ENCODE measurements at regions not wholly inside any gene's neighbourhood (a gene's known extent, or its start where the extent isn't known, plus 50 kb on each side); places are given as distances from the start of the nearest gene placed in this dataset.

DNA sequence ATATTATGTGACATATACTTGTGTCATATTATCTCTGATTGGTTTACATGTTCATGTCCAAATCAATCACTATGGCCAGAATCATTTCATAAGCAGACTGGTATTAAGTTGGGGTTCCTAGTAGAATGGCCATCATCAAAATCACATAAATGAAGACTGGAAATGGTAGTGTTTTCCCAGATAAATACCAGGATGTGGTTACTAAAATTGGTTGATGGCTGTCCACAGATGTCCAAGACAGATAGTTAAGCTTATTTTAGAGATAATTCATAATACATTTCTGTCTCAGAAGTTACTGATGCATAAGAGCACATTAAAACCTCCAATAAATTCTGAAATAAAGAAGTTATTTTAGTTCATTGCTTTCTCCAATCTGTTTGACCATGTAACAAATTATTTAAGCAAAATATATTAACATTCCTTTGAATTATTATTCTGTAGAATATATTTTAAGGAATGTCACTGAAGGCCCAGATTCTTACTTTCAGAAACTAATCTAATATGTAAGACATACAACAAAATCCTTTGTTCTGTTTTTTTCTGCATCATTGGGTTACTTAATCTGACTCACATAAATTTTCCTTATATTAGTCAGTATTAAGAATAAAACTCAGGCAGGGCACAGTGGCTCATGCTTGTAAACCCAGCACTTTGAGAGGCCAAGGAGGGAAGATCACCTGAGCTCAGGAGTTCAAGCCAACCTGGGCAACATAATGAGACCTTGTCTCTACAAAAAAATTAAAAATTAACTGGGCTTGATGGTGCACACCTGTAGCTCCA, 483.9 kb downstream of the PTPRC start:
- H3K27ac Mint-ChIP-seq, result no peak overlapping the region
- no peak overlapping the region for H3K4me3 Mint-ChIP-seq
- H3K36me3 Mint-ChIP-seq (ENCODE audit: low read depth), result no peaks in the 10 kb centered on the region
- intact Hi-C loops (cut with micrococcal nuclease), result no loop called here
- no peaks in the 10 kb centered on the region for H3K9me3 Mint-ChIP-seq
- H3K4me1 Mint-ChIP-seq (ENCODE audit: low read depth), result no peaks in the 10 kb centered on the region
- H3K27me3 Mint-ChIP-seq, result no peaks in the 10 kb centered on the region

- intact Hi-C loops (cut with micrococcal nuclease), result no loop called here
- no peaks in the 10 kb centered on the region for H3K4me1 Mint-ChIP-seq (ENCODE audit: low read depth)
- no peak overlapping the region for H3K4me3 Mint-ChIP-seq
- H3K27me3 Mint-ChIP-seq, result peaks cover 1% of the 10 kb centered on the region
- no peaks in the 10 kb centered on the region for H3K9me3 Mint-ChIP-seq
- H3K36me3 Mint-ChIP-seq (ENCODE audit: low read depth), result no peaks in the 10 kb centered on the region
- H3K27ac Mint-ChIP-seq, result no peak overlapping the region
Observed at GRCh38 chr1:199123615-199124014, 484.8 kb downstream of the PTPRC start.

- H3K9me3 Mint-ChIP-seq, result no peaks in the 10 kb centered on the region
- no peak overlapping the region for H3K27ac Mint-ChIP-seq
- H3K27me3 Mint-ChIP-seq, result peaks cover 1% of the 10 kb centered on the region
- no peaks in the 10 kb centered on the region for H3K36me3 Mint-ChIP-seq (ENCODE audit: low read depth)
- no peak overlapping the region for H3K4me3 Mint-ChIP-seq
- no peaks in the 10 kb centered on the region for H3K4me1 Mint-ChIP-seq (ENCODE audit: low read depth)
- intact Hi-C loops (cut with micrococcal nuclease), result no loop called here
Observed at GRCh38 chr1:199124351-199124750, 485.5 kb downstream of the PTPRC start.

- intact Hi-C loops (cut with micrococcal nuclease), result no loop called here
- H3K9me3 Mint-ChIP-seq, result peaks cover 10% of the 10 kb centered on the region
- peaks cover 1% of the 10 kb centered on the region for H3K27me3 Mint-ChIP-seq
- no peaks in the 10 kb centered on the region for H3K36me3 Mint-ChIP-seq (ENCODE audit: low read depth)
- no peak overlapping the region for H3K27ac Mint-ChIP-seq
- H3K4me3 Mint-ChIP-seq, result no peak overlapping the region
- no peaks in the 10 kb centered on the region for H3K4me1 Mint-ChIP-seq (ENCODE audit: low read depth)
Observed at GRCh38 chr1:199129247-199129646, 490.4 kb downstream of the PTPRC start.

DNA sequence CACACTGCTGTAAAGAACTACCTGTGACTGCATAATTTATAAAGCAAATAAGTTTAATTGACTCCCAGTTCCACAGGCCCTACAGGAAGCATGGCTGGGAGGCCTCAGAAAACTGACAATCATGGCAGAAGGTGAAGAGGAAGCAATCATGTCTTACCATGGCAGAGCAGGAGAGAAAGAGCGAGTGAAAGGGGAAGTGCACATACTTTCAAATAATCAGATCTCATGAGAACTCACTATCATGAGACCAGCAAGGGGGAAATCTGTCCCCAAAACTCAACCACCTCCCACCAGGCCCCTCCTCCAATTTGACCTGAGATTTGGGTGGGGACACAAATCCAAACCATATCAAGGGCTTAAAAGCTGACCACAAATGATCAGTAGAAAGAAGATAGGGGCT, 493.2 kb downstream of the PTPRC start:
- intact Hi-C loops (cut with micrococcal nuclease), result no loop called here
- Mint-ChIP-seq H3K36me3 (ENCODE audit: low read depth) (no peaks in the 10 kb centered on the region), H3K9me3 (peaks cover 10% of the 10 kb centered on the region), H3K27ac (no peak overlapping the region), H3K4me1 (ENCODE audit: low read depth) (no peaks in the 10 kb centered on the region), H3K27me3 (peaks cover 1% of the 10 kb centered on the region), H3K4me3 (no peak overlapping the region)

GRCh38 chr1:199135901-199136300, 497.1 kb downstream of the PTPRC start:
- H3K27ac Mint-ChIP-seq, result no peak overlapping the region
- intact Hi-C loops (cut with micrococcal nuclease), result no loop called here
- H3K4me1 Mint-ChIP-seq (ENCODE audit: low read depth), result no peaks in the 10 kb centered on the region
- H3K27me3 Mint-ChIP-seq, result no peaks in the 10 kb centered on the region
- no peak overlapping the region for H3K4me3 Mint-ChIP-seq
- peaks cover 10% of the 10 kb centered on the region for H3K9me3 Mint-ChIP-seq
- no peaks in the 10 kb centered on the region for H3K36me3 Mint-ChIP-seq (ENCODE audit: low read depth)

- H3K9me3 Mint-ChIP-seq, result no peaks in the 10 kb centered on the region
- H3K27me3 Mint-ChIP-seq, result no peaks in the 10 kb centered on the region
- intact Hi-C loops (cut with micrococcal nuclease), result no loop called here
- H3K4me1 Mint-ChIP-seq (ENCODE audit: low read depth), result no peaks in the 10 kb centered on the region
- H3K36me3 Mint-ChIP-seq (ENCODE audit: low read depth), result no peaks in the 10 kb centered on the region
- no peak overlapping the region for H3K27ac Mint-ChIP-seq
- H3K4me3 Mint-ChIP-seq, result no peak overlapping the region
Observed at GRCh38 chr1:199138061-199138460, 499.2 kb downstream of the PTPRC start.

DNA sequence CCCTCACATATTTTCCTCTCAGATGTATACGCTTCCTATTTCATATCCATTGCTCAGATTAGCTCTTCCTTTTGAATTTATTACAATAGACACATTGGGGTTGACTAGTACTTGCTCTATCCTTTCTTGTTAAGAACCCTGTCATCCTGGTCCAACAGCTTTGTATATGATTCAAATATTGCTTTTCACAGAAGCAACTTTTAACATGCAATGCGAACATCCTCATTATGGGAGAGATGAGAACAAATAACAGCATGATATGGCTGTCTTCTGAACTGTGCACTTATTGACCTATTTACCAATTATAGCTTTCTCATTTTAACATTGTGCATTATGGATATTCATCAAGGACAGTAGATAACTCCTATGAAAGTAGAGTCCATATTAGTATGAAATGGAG, 510.8 kb downstream of the PTPRC start:
- H3K36me3 Mint-ChIP-seq (ENCODE audit: low read depth), result no peaks in the 10 kb centered on the region
- H3K27me3 Mint-ChIP-seq, result no peaks in the 10 kb centered on the region
- no peak overlapping the region for H3K4me3 Mint-ChIP-seq
- no peaks in the 10 kb centered on the region for H3K4me1 Mint-ChIP-seq (ENCODE audit: low read depth)
- no peak overlapping the region for H3K27ac Mint-ChIP-seq
- intact Hi-C loops (cut with micrococcal nuclease), result no loop called here
- H3K9me3 Mint-ChIP-seq, result no peaks in the 10 kb centered on the region

DNA sequence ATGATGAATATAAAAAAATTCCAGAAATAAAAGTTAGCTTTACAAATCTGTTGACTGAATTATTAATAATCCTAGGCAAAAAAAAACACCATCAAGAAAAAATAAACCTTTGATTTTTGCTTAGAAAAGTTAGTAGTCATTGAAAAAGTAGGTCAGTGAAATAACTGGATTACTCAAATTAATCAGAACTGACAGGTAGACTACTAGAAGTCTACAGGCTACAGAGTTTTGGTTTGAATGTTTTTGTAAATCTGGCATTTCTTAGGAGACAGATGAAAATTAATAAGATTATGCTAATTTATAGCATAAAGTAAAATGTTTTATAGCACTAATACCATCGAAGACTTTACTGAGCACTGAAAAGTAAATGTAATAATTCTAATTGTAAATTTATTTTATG, 511.9 kb downstream of the PTPRC start:
- Mint-ChIP-seq H3K27ac (no peak overlapping the region), H3K9me3 (no peaks in the 10 kb centered on the region), H3K4me1 (ENCODE audit: low read depth) (no peaks in the 10 kb centered on the region), H3K4me3 (no peak overlapping the region), H3K27me3 (no peaks in the 10 kb centered on the region), H3K36me3 (ENCODE audit: low read depth) (no peaks in the 10 kb centered on the region)
- intact Hi-C loops (cut with micrococcal nuclease), result no loop called here

DNA sequence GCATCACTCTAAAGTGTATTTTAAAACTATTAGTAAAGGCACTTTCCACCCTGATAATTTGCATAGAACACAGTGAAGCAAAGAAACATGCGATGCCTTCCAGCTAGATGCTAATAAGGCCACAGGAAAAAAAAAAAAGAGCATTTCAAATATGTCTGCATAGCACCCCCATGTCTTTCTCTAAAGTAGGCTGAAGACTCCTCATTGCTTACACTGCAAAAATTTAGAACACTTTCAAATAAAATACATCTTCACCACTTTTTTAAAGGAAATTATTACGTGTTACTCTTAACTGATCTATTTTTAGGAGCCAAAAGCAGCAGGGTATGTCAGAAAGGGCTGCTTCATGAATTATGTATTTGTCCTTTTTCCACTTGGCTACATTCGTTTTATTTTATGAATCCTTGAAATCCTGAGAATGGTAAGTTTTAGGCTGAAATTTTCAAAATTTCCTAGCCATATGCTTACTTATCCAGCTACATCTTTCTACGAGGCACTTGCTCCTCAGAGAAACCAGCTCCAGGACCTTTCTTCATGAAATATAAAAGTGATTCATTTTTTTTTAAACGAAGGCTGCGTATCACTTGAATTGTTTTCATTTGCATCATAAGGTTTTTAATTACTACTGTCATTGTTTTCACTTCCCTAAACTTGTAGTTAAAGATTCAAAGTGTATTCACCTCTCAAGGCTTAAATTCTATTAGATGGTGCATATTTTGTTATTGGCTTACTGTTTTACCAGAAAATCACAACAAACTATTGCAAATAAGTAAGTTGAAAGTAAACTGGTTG, 513.0 kb downstream of the PTPRC start:
- intact Hi-C loops (cut with micrococcal nuclease), result no loop called here

DNA sequence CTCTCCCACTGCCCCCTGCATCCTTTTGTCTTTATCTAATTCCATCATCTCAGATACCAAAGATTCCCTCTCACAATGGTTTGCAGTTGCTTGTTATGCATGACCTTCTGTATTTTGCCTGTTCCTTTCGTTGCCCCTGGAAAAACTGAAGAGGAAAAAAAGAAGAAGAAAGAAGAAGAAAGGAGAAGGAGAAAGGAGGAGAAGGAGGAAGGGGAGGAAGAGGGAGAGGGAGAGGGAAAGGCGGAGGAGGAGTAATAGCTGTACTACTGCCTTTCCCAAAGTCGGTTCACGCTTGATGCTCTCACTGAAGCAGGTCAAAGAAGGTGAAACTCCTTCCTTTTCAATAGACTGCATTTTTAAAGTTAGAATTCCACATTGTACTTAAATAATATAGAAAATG, 513.8 kb downstream of the PTPRC start:
- Mint-ChIP-seq H3K4me1 (ENCODE audit: low read depth) (no peaks in the 10 kb centered on the region), H3K4me3 (no peak overlapping the region), H3K27me3 (no peaks in the 10 kb centered on the region), H3K36me3 (ENCODE audit: low read depth) (no peaks in the 10 kb centered on the region), H3K9me3 (no peaks in the 10 kb centered on the region), H3K27ac (no peak overlapping the region)
- intact Hi-C loops (cut with micrococcal nuclease), result no loop called here

More for the DNA sequence above, 513.0 kb downstream of the PTPRC start:
- Mint-ChIP-seq H3K36me3 (ENCODE audit: low read depth) (no peaks in the 10 kb centered on the region), H3K4me3 (no peak overlapping the region), H3K4me1 (ENCODE audit: low read depth) (no peaks in the 10 kb centered on the region), H3K9me3 (no peaks in the 10 kb centered on the region), H3K27ac (no peak overlapping the region), H3K27me3 (no peaks in the 10 kb centered on the region)

DNA sequence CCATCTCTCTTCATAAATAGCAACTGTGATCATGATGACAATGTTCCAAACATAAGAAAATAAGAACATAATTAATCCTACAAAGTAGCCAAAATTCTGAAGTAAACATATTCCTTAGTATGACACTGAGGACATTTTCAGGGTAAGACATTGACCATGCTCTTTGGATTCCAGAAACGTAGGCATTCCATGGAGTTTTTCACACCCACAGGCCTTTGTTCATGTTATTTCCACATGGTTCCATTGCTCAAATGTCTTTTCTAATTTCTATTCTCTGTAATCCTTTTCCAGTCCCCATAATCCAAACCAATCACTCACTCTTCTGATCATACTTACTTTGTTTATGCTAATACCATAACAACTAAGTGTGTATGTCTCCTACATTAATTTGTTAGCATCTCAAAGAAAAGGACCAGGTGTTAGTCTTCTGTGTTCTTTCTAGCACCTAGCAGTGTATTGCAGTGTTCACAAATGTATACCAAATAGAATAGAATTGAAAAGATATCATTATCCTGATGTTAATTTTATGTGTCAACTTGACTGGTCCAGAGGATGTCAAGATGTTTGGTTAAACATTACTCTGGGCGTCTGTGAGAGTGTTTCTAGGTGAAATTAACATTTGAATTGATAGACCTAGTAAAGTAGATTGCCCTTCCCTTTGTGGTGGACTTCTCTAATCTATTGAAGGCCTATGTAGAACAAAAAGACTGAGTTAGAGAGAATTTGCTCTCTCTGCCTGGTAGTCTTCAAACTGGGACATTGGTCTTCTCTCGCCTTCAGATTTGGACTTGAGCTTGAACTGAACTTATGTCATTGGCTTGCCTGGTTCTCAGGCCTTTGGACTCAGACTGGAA, 516.6 kb downstream of the PTPRC start:
- Mint-ChIP-seq H3K27ac (no peak overlapping the region), H3K4me3 (no peak overlapping the region), H3K9me3 (peaks cover under 1% of the 10 kb centered on the region), H3K27me3 (no peaks in the 10 kb centered on the region), H3K4me1 (ENCODE audit: low read depth) (no peaks in the 10 kb centered on the region), H3K36me3 (ENCODE audit: low read depth) (no peaks in the 10 kb centered on the region)
- intact Hi-C loops (cut with micrococcal nuclease), result no loop called here

- no peaks in the 10 kb centered on the region for H3K27me3 Mint-ChIP-seq
Observed at GRCh38 chr1:199157494-199157893, 518.7 kb downstream of the PTPRC start.

More at GRCh38 chr1:199157494-199157893, 518.7 kb downstream of the PTPRC start:
- Mint-ChIP-seq H3K36me3 (ENCODE audit: low read depth) (no peaks in the 10 kb centered on the region), H3K4me1 (ENCODE audit: low read depth) (no peaks in the 10 kb centered on the region), H3K27ac (no peak overlapping the region), H3K4me3 (no peak overlapping the region), H3K9me3 (peaks cover 9% of the 10 kb centered on the region)
- intact Hi-C loops (cut with micrococcal nuclease), result no loop called here
